ENCODE measurements at regions not wholly inside any gene's neighbourhood (a gene's known extent, or its start where the extent isn't known, plus 50 kb on each side); places are given as distances from the start of the nearest gene placed in this dataset.

DNA sequence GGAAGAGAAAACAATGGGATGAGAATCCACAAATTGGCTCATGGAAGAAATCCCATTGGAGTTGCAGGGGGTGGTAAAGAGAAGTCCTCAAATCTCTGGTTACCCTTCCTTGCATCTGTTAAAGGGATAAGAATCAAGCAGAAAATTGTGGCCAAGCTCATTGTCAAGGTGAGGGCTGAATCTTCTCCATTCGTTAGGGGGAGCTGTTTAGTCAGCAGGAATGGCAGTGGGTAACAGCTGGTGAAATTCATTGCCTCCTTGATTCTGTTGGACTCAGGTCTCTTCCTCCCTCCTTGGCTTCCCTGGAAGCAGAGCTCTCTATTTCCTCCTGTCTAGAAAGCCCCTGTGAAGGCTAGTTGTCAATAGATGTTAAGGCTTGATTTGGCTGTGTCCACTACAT, 343.1 kb upstream of the SEMA6D start:
- 0% methylated on average over 1 of the region's 1 CpG for WGBS (ENCODE audit: low lambda C conversion rate)
- Histone ChIP-seq H3K27me3 (ENCODE audit: control insufficient read depth in 1 of 2, insufficient read depth in 2 of 2, low read length in 2 of 2) (no peaks in the 10 kb centered on the region), H3K27ac (ENCODE audit: extremely low read length, insufficient read depth, low read length) (no peak overlapping the region), H3K9ac (ENCODE audit: insufficient read depth, low read depth, low read length) (no peak overlapping the region), H3K4me2 (ENCODE audit: low read depth, low read length) (no peak overlapping the region), H3K79me2 (ENCODE audit: insufficient read depth, low read length) (no peaks in the 10 kb centered on the region), H3K36me3 (replicated peaks in 1 of 2; ENCODE audit: control insufficient read depth in 1 of 2, insufficient read depth in 2 of 2, low read length in 2 of 2) (no peaks in the 10 kb centered on the region), H3K4me1 (ENCODE audit: insufficient read depth, low read length) (no peaks in the 10 kb centered on the region), H3K4me3 (replicated peaks in 1 of 3; ENCODE audit: insufficient read depth in 1 of 3, low read depth in 2 of 3, low read length in 3 of 3) (no peak overlapping the region), H2AFZ (ENCODE audit: low read length) (no peak overlapping the region), H3K9me3 (ENCODE audit: low read length) (peaks cover 23% of the 10 kb centered on the region), H4K20me1 (ENCODE audit: insufficient read depth, low read length) (no peaks in the 10 kb centered on the region)
- ChIA-PET CTCF (ENCODE audit: low intra/inter-chr PET ratio, low total read pairs) (no interaction called here), POLR2A (no interaction called here)
- ATAC-seq (no peak), DNase-seq (ENCODE audit: low spot score) (no peak), FAIRE-seq (no peak)
- no TSS peak for BruUV-seq (replicated peaks)
- intact Hi-C loops (cut with micrococcal nuclease; ENCODE audit: unreplicated experiment): no loop called here
- TF ChIP-seq PRDM10 (CRISPR knock-in tag; IDR thresholded peaks at IDR 0.05; ENCODE audit: low read depth) (no peak), REL (CRISPR knock-in tag; conservative IDR thresholded peaks at IDR 0.05) (no peak), PCBP2 (optimal IDR thresholded peaks at IDR 0.05; ENCODE audit: low read depth, low read length, poor library complexity, severe bottlenecking) (no peak), SMC3 (IDR thresholded peaks at IDR 0.05; ENCODE audit: low read length) (peak; percentile 17; the same call in 1 of the 2 replicates), JUNB (CRISPR knock-in tag; IDR thresholded peaks at IDR 0.05; ENCODE audit: borderline replicate concordance) (no peak), CTCF (CRISPR knock-in tag; IDR thresholded peaks at IDR 0.05) (peak; percentile 25; the same call in 1 of the 2 replicates)
- TF ChIP-seq, protein P1, sequence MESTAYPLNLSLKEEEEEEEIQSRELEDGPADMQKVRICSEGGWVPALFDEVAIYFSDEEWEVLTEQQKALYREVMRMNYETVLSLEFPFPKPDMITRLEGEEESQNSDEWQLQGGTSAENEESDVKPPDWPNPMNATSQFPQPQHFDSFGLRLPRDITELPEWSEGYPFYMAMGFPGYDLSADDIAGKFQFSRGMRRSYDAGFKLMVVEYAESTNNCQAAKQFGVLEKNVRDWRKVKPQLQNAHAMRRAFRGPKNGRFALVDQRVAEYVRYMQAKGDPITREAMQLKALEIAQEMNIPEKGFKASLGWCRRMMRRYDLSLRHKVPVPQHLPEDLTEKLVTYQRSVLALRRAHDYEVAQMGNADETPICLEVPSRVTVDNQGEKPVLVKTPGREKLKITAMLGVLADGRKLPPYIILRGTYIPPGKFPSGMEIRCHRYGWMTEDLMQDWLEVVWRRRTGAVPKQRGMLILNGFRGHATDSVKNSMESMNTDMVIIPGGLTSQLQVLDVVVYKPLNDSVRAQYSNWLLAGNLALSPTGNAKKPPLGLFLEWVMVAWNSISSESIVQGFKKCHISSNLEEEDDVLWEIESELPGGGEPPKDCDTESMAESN (CRISPR knock-in tag; conservative IDR thresholded peaks at IDR 0.05): no peak
- in situ Hi-C loops (cut with HindIII; ENCODE audit: extremely low pct_ligation_motif_present, low pct_unique_long_range_greater_than_20kb): no loop called here
